GM12892 (cell line): ENCODE measurements at regions not wholly inside any gene's neighbourhood (a gene's known extent, or its start where the extent isn't known, plus 50 kb on each side); places are given as distances from the start of the nearest gene placed in this dataset.

ENCODE experiments used
- POLR2A ChIP-seq: IDR thresholded peaks from 2 replicates; pipeline ENCODE4 v1.6.1; 2011; ENCODE audit warnings: low read depth, low read length, control low read depth
- POLR2AphosphoS5 ChIP-seq: IDR thresholded peaks from 2 replicates; pipeline ENCODE4 v1.6.1; 2011; ENCODE audit warnings: low read depth, low read length, control low read depth
- TAF1 ChIP-seq: IDR thresholded peaks from 2 replicates; pipeline ENCODE4 v1.6.1; 2011; ENCODE audit warnings: low read depth, mild to moderate bottlenecking, control low read depth, low read length, borderline replicate concordance

GRCh38 chr2:106581755-106582147, 94.6 kb downstream of the CD8B2 start:
- TF ChIP-seq POLR2AphosphoS5 (no peak), POLR2A (no peak), TAF1 (no peak)
